Left ventricle myocardium inferior (tissue), 1 donor: ENCODE measurements at regions not wholly inside any gene's neighbourhood (a gene's known extent, or its start where the extent isn't known, plus 50 kb on each side); places are given as distances from the start of the nearest gene placed in this dataset.

Experiments used
- DNase-seq: peaks from one replicate; pipeline ENCODE4 v3.0.0-alpha.2; 2020
- H3K27ac ChIP-seq: fragments of 200-600 bp; replicated peaks from 2 replicates; pipeline ENCODE4 v1.8.0; 2021
- H3K27me3 ChIP-seq: fragments of 200-600 bp; 2 replicates; pipeline ENCODE4 v1.8.0; 2021; ENCODE audit warnings: low read depth
- H3K36me3 ChIP-seq: fragments of 200-600 bp; 2 replicates; pipeline ENCODE4 v1.8.0; 2021
- H3K4me1 ChIP-seq: fragments of 200-600 bp; 2 replicates; pipeline ENCODE4 v1.8.0; 2021
- H3K4me3 ChIP-seq: fragments of 200-600 bp; 2 replicates; pipeline ENCODE4 v1.8.0; 2021; ENCODE audit warnings: mild to moderate bottlenecking, moderate library complexity
- H3K9me3 ChIP-seq: fragments of 200-600 bp; replicated peaks from 2 replicates; pipeline ENCODE4 v1.8.0; 2021
- CTCF ChIP-seq: fragments of 200-600 bp; IDR thresholded peaks from 2 replicates; pipeline ENCODE4 v1.8.0; 2021; ENCODE audit warnings: antibody characterized with exemption, mild to moderate bottlenecking, borderline replicate concordance
- intact Hi-C: fragments of 100-400 bp; cut with micrococcal nuclease; formaldehyde crosslinking; loops from one replicate; pipeline ENCODE4 v1.11.0; 2022
- donor health status: DM: no; HTN: yes; CAD: no; lungs with severe emphysema.

GRCh38 chr21:30962013-30962412, 76.3 kb downstream of the KRTAP19-8 start:
- H3K4me1 ChIP-seq = no peaks in the 10 kb centered on the region
- no peak for DNase-seq
- H3K36me3 ChIP-seq = no peaks in the 10 kb centered on the region
- no peak overlapping the region for H3K27ac ChIP-seq
- intact Hi-C loops = no loop called here
- no peak overlapping the region for H3K4me3 ChIP-seq
- no peaks in the 10 kb centered on the region for H3K9me3 ChIP-seq
- TF ChIP-seq CTCF = no peak
- H3K27me3 ChIP-seq = peaks cover 5% of the 10 kb centered on the region

GRCh38 chr21:30958741-30959140, 77.4 kb upstream of the KRTAP11-1 start:
- intact Hi-C loops = no loop called here

GRCh38 chr21:30957010-30957409, 75.6 kb upstream of the KRTAP11-1 start:
- intact Hi-C loops = no loop called here
- Histone ChIP-seq H3K4me1 (no peaks in the 10 kb centered on the region), H3K27ac (no peak overlapping the region), H3K36me3 (no peaks in the 10 kb centered on the region), H3K9me3 (no peaks in the 10 kb centered on the region), H3K4me3 (no peak overlapping the region), H3K27me3 (peaks cover 10% of the 10 kb centered on the region)
- TF ChIP-seq CTCF = no peak
- DNase-seq = no peak

More at GRCh38 chr21:30958741-30959140, 77.4 kb upstream of the KRTAP11-1 start:
- Histone ChIP-seq H3K4me1 (no peaks in the 10 kb centered on the region), H3K27me3 (peaks cover 10% of the 10 kb centered on the region), H3K4me3 (no peak overlapping the region), H3K27ac (no peak overlapping the region), H3K36me3 (no peaks in the 10 kb centered on the region), H3K9me3 (no peaks in the 10 kb centered on the region)
- no peak for TF ChIP-seq CTCF
- no peak for DNase-seq

- no peak for TF ChIP-seq CTCF
These were observed 72.2 kb upstream of the KRTAP11-1 start for GRCh38 chr21:30953605-30954004.

GRCh38 chr21:30947141-30947540, 65.8 kb upstream of the KRTAP11-1 start:
- Histone ChIP-seq H3K27ac (no peak overlapping the region), H3K9me3 (no peaks in the 10 kb centered on the region), H3K4me1 (no peaks in the 10 kb centered on the region), H3K27me3 (peaks cover 4% of the 10 kb centered on the region), H3K4me3 (no peak overlapping the region), H3K36me3 (no peaks in the 10 kb centered on the region)
- intact Hi-C loops = no loop called here
- no peak for DNase-seq
- TF ChIP-seq CTCF = no peak

More at GRCh38 chr21:30953605-30954004, 72.2 kb upstream of the KRTAP11-1 start:
- Histone ChIP-seq H3K4me3 (no peak overlapping the region), H3K9me3 (no peaks in the 10 kb centered on the region), H3K27ac (no peak overlapping the region), H3K27me3 (peaks cover 10% of the 10 kb centered on the region), H3K36me3 (no peaks in the 10 kb centered on the region), H3K4me1 (no peaks in the 10 kb centered on the region)
- DNase-seq = no peak
- intact Hi-C loops = no loop called here

GRCh38 chr21:30943920-30944319, 62.5 kb upstream of the KRTAP11-1 start:
- Histone ChIP-seq H3K36me3 (no peaks in the 10 kb centered on the region), H3K4me3 (no peak overlapping the region), H3K27me3 (peaks cover 4% of the 10 kb centered on the region), H3K4me1 (no peaks in the 10 kb centered on the region), H3K27ac (no peak overlapping the region), H3K9me3 (no peaks in the 10 kb centered on the region)
- DNase-seq = no peak
- intact Hi-C loops = no loop called here
- no peak for TF ChIP-seq CTCF
